HepG2 (cell line): ENCODE measurements at regions not wholly inside any gene's neighbourhood (a gene's known extent, or its start where the extent isn't known, plus 50 kb on each side); places are given as distances from the start of the nearest gene placed in this dataset.

Experiments
- EP300 ChIP-seq, 3 experiments: sonication (generic) in 1 of 3; formaldehyde crosslinking in 1 of 3; IDR thresholded peaks; 2 replicates each; pipeline versions ENCODE4 v1.5.1 to v1.6.1; 2011 to 2020; ENCODE audit warnings: low read depth in 2 of 3, low read length in 2 of 3, borderline replicate concordance in 1 of 3, improper control_type of control experiment in 1 of 3, mild to moderate bottlenecking in 1 of 3, missing genetic modification reagents in 1 of 3, moderate library complexity in 1 of 3
- MED13 ChIP-seq: sonication (generic); formaldehyde crosslinking; IDR thresholded peaks from 2 replicates; pipeline ENCODE4 v1.5.0; 2020; ENCODE audit warnings: missing genetic modification reagents
- MZF1 ChIP-seq: sonication (generic); formaldehyde crosslinking; IDR thresholded peaks from 2 replicates; pipeline ENCODE4 v1.8.1; 2023; ENCODE audit warnings: mild to moderate bottlenecking, missing genetic modification reagents, borderline replicate concordance
- NCOA2 ChIP-seq: sonication (generic); formaldehyde crosslinking; IDR thresholded peaks from 2 replicates; pipeline ENCODE4 v1.8.0; 2022; ENCODE audit warnings: inconsistent platforms
- RBAK ChIP-seq: sonication (generic); formaldehyde crosslinking; IDR thresholded peaks from 2 replicates; pipeline ENCODE4 v1.5.1; 2020; ENCODE audit warnings: mild to moderate bottlenecking, missing genetic modification reagents
- SMAD1 ChIP-seq: sonication (generic); formaldehyde crosslinking; IDR thresholded peaks from 2 replicates; pipeline ENCODE4 v1.4.0; 2020; ENCODE audit warnings: missing genetic modification reagents, low read depth, mild to moderate bottlenecking, borderline replicate concordance
- SOX5 ChIP-seq: IDR thresholded peaks from 2 replicates; pipeline ENCODE4 v1.6.1; 2016; ENCODE audit warnings: borderline replicate concordance
- TCF12 ChIP-seq, 2 experiments: fragments of 450-650 bp in 1 of 2; sonication (generic) in 1 of 2; formaldehyde crosslinking in 1 of 2; IDR thresholded peaks; 2 replicates each; pipeline versions ENCODE4 v1.6.1 to v1.8.0; 2017 to 2022; ENCODE audit warnings: antibody characterized with exemption in 1 of 2, mild to moderate bottlenecking in 1 of 2, missing genetic modification reagents in 1 of 2, moderate library complexity in 1 of 2
- ZNF232 ChIP-seq: sonication (generic); formaldehyde crosslinking; IDR thresholded peaks from 2 replicates; pipeline ENCODE4 v1.4.0; 2020; ENCODE audit warnings: missing genetic modification reagents, borderline replicate concordance
- ZNF761 ChIP-seq: sonication (generic); formaldehyde crosslinking; conservative IDR thresholded peaks from 2 replicates; pipeline ENCODE4 v1.4.0; 2020; ENCODE audit warnings: mild to moderate bottlenecking, missing genetic modification reagents
- ZSCAN21 ChIP-seq: sonication (generic); formaldehyde crosslinking; IDR thresholded peaks from 2 replicates; pipeline ENCODE4 v1.8.0; 2022; ENCODE audit warnings: mild to moderate bottlenecking, missing genetic modification reagents, moderate library complexity, borderline replicate concordance
- TF ChIP-seq, protein P1 (sequence below): sonication (generic); formaldehyde crosslinking; IDR thresholded peaks from 2 replicates; pipeline ENCODE4 v1.4.0; 2020; ENCODE audit warnings: missing genetic modification reagents
- TF ChIP-seq, protein P2 (sequence below): sonication (generic); formaldehyde crosslinking; IDR thresholded peaks from 2 replicates; pipeline ENCODE4 v1.4.0; 2020; ENCODE audit warnings: missing genetic modification reagents, mild to moderate bottlenecking, borderline replicate concordance
- TF ChIP-seq, protein P3 (sequence below): sonication (generic); formaldehyde crosslinking; IDR thresholded peaks from 2 replicates; pipeline ENCODE4 v1.4.0; 2020; ENCODE audit warnings: mild to moderate bottlenecking, missing genetic modification reagents
- TF ChIP-seq, protein P4 (sequence below): IDR thresholded peaks from 2 replicates; pipeline ENCODE4 v1.6.1; 2016; ENCODE audit warnings: missing compliant biosample characterization, missing genetic modification reagents, borderline replicate concordance
- TF ChIP-seq, protein P5 (sequence below): sonication (generic); formaldehyde crosslinking; IDR thresholded peaks from 2 replicates; pipeline ENCODE4 v1.9.0; 2021; ENCODE audit warnings: missing genetic modification reagents, borderline replicate concordance
- TF ChIP-seq, protein P6 (sequence below): IDR thresholded peaks from 2 replicates; pipeline ENCODE4 v1.6.1; 2016; ENCODE audit warnings: missing compliant biosample characterization, missing genetic modification reagents, borderline replicate concordance

DNA sequence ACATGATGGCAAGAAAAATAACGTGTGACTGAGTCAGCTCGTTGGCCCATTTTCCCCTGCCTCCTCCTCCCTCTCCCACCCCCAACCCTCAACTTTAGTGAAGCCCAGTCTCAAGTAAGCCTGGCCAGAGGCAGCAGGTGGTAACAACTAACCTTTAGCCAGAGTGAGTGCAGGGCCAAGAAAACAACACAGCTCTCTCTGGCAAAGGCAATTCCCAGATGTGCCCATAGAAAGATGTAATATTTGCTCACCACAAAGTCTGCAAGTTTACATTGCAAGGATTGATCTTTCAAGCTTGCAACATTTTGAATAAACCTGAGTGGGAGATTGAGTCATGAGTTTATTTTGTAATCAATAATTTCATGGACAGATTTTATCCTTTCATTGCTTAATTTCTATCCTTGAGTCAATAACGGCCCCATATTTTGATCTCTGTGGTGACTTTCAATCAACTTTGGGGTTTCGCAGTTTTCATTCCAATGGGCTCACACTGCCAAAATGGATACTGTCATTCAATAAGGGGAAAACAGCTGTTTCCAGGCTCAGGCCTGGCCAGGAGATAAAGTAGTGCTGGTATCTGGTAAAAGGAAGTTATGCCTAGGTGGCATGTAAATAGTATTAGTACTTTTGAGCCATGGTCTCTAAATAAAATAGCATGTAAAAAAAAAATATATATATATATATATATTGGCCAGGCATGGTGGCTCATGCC is 130.7 kb upstream of the TMEM164 start (continued):
- TF ChIP-seq, protein P1, sequence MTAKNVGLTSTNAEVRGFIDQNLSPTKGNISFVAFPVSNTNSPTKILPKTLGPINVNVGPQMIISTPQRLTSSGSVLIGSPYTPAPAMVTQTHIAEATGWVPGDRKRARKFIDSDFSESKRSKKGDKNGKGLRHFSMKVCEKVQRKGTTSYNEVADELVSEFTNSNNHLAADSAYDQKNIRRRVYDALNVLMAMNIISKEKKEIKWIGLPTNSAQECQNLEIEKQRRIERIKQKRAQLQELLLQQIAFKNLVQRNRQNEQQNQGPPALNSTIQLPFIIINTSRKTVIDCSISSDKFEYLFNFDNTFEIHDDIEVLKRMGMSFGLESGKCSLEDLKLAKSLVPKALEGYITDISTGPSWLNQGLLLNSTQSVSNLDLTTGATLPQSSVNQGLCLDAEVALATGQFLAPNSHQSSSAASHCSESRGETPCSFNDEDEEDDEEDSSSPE (CRISPR knock-in tag), result no peak
- TF ChIP-seq MED13 (peak; percentile 86; the same call in 1 of the 2 replicates), MZF1 (CRISPR knock-in tag) (no peak), SMAD1 (no peak), RBAK (CRISPR knock-in tag) (no peak), ZNF761 (CRISPR knock-in tag) (no peak), ZNF232 (CRISPR knock-in tag) (no peak), ZSCAN21 (no peak), TCF12 (IDR thresholded peaks at IDR 0.05) (no peak), TCF12 (CRISPR knock-in tag; IDR thresholded peaks at IDR 0.05) (no peak), NCOA2 (CRISPR knock-in tag) (peak; percentile 89), SOX5 (peak; percentile 45; the same call in 1 of the 2 replicates), EP300 (IDR thresholded peaks at IDR 0.05; ENCODE audit: low read depth in 2 of 2, low read length in 2 of 2) (peak in 1 of 2 experiments; percentile 92; a peak in 2 of 4 replicates), EP300 (CRISPR knock-in tag; IDR thresholded peaks at IDR 0.05; ENCODE audit: borderline replicate concordance) (peak; percentile 15; the same call in 1 of the 2 replicates)
- TF ChIP-seq, protein P2, sequence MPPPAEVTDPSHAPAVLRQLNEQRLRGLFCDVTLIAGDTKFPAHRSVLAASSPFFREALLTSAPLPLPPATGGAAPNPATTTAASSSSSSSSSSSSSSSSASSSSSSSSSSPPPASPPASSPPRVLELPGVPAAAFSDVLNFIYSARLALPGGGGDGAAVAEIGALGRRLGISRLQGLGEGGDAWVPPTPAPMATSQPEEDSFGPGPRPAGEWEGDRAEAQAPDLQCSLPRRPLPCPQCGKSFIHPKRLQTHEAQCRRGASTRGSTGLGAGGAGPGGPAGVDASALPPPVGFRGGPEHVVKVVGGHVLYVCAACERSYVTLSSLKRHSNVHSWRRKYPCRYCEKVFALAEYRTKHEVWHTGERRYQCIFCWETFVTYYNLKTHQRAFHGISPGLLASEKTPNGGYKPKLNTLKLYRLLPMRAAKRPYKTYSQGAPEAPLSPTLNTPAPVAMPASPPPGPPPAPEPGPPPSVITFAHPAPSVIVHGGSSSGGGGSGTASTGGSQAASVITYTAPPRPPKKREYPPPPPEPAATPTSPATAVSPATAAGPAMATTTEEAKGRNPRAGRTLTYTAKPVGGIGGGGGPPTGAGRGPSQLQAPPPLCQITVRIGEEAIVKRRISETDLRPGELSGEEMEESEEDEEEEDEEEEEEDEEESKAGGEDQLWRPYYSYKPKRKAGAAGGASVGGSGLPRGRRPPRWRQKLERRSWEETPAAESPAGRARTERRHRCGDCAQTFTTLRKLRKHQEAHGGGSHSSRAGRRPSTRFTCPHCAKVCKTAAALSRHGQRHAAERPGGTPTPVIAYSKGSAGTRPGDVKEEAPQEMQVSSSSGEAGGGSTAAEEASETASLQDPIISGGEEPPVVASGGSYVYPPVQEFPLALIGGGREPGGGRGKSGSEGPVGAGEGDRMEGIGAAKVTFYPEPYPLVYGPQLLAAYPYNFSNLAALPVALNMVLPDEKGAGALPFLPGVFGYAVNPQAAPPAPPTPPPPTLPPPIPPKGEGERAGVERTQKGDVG (CRISPR knock-in tag), result no peak
- TF ChIP-seq, protein P3, sequence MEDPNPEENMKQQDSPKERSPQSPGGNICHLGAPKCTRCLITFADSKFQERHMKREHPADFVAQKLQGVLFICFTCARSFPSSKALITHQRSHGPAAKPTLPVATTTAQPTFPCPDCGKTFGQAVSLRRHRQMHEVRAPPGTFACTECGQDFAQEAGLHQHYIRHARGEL (CRISPR knock-in tag), result no peak
- TF ChIP-seq, protein P4, sequence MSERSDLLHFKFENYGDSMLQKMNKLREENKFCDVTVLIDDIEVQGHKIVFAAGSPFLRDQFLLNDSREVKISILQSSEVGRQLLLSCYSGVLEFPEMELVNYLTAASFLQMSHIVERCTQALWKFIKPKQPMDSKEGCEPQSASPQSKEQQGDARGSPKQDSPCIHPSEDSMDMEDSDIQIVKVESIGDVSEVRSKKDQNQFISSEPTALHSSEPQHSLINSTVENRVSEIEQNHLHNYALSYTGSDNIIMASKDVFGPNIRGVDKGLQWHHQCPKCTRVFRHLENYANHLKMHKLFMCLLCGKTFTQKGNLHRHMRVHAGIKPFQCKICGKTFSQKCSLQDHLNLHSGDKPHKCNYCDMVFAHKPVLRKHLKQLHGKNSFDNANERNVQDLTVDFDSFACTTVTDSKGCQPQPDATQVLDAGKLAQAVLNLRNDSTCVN (CRISPR knock-in tag), result no peak
- TF ChIP-seq, protein P5, sequence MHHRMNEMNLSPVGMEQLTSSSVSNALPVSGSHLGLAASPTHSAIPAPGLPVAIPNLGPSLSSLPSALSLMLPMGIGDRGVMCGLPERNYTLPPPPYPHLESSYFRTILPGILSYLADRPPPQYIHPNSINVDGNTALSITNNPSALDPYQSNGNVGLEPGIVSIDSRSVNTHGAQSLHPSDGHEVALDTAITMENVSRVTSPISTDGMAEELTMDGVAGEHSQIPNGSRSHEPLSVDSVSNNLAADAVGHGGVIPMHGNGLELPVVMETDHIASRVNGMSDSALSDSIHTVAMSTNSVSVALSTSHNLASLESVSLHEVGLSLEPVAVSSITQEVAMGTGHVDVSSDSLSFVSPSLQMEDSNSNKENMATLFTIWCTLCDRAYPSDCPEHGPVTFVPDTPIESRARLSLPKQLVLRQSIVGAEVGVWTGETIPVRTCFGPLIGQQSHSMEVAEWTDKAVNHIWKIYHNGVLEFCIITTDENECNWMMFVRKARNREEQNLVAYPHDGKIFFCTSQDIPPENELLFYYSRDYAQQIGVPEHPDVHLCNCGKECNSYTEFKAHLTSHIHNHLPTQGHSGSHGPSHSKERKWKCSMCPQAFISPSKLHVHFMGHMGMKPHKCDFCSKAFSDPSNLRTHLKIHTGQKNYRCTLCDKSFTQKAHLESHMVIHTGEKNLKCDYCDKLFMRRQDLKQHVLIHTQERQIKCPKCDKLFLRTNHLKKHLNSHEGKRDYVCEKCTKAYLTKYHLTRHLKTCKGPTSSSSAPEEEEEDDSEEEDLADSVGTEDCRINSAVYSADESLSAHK (CRISPR knock-in tag), result no peak
- TF ChIP-seq, protein P6, sequence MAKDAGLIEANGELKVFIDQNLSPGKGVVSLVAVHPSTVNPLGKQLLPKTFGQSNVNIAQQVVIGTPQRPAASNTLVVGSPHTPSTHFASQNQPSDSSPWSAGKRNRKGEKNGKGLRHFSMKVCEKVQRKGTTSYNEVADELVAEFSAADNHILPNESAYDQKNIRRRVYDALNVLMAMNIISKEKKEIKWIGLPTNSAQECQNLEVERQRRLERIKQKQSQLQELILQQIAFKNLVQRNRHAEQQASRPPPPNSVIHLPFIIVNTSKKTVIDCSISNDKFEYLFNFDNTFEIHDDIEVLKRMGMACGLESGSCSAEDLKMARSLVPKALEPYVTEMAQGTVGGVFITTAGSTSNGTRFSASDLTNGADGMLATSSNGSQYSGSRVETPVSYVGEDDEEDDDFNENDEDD (CRISPR knock-in tag), result no peak
